Esophagus squamous epithelium (tissue), 4 donors: ENCODE measurements at regions not wholly inside any gene's neighbourhood (a gene's known extent, or its start where the extent isn't known, plus 50 kb on each side); places are given as distances from the start of the nearest gene placed in this dataset.

Experiments
- POLR2A ChIP-seq, 4 donors: fragments of 450-650 bp; IDR thresholded peaks; one replicate each; pipeline ENCODE4 v1.6.1; 2017; ENCODE audit warnings: antibody characterized with exemption in 4 of 4, mild to moderate bottlenecking in 4 of 4, moderate library complexity in 3 of 4
- TF ChIP-seq, protein P1 (sequence below), 6 experiments: fragments of 450-650 bp in 4 of 6; fragments of 200-600 bp in 2 of 6; sonication (generic) in 2 of 6; IDR thresholded peaks; one replicate each; pipeline ENCODE4 v1.5.1; 2016 to 2019; ENCODE audit warnings: antibody characterized with exemption in 6 of 6, mild to moderate bottlenecking in 4 of 6, moderate library complexity in 4 of 6

DNA sequence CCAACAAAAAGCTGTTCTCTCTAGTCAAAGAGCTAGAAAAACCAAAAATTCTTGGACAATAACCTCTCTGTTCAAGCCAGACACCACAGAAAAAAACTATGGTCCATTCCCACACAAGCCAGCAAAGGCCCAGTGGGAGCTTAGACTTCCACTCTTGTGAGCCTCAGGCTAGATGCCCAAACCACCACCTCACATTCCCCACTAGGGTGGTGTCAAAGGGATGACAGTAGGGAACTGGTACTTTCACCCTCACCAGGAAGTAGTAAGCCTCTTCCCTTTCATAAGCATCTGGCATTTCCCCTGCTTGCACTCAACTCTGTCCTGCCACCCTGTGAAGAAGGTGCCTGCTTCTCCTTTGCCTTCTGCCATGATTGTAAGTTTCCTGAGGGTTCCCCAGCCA lies 58.4 kb upstream of the RNF217 start:
- TF ChIP-seq POLR2A (IDR thresholded peaks at IDR 0.05) = no peak
- TF ChIP-seq, protein P1, sequence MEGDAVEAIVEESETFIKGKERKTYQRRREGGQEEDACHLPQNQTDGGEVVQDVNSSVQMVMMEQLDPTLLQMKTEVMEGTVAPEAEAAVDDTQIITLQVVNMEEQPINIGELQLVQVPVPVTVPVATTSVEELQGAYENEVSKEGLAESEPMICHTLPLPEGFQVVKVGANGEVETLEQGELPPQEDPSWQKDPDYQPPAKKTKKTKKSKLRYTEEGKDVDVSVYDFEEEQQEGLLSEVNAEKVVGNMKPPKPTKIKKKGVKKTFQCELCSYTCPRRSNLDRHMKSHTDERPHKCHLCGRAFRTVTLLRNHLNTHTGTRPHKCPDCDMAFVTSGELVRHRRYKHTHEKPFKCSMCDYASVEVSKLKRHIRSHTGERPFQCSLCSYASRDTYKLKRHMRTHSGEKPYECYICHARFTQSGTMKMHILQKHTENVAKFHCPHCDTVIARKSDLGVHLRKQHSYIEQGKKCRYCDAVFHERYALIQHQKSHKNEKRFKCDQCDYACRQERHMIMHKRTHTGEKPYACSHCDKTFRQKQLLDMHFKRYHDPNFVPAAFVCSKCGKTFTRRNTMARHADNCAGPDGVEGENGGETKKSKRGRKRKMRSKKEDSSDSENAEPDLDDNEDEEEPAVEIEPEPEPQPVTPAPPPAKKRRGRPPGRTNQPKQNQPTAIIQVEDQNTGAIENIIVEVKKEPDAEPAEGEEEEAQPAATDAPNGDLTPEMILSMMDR (IDR thresholded peaks at IDR 0.05) = no peak
